H9 (cell line): ENCODE measurements at regions not wholly inside any gene's neighbourhood (a gene's known extent, or its start where the extent isn't known, plus 50 kb on each side); places are given as distances from the start of the nearest gene placed in this dataset.

Experiments used
- DNase-seq: peaks from one replicate; pipeline ENCODE4 v3.0.0-alpha.2; 2017
- H2AFZ ChIP-seq: one replicate; pipeline ENCODE4 v1.6.1; 2013; ENCODE audit warnings: mild to moderate bottlenecking, low read length, control low read depth, moderate library complexity
- H2AK5ac ChIP-seq: 2 replicates; pipeline ENCODE4 v1.6.1; 2013; ENCODE audit warnings: low read length, control low read depth, mixed read lengths; ENCODE audit not compliant: insufficient read length
- H2BK120ac ChIP-seq: one replicate; pipeline ENCODE4 v1.6.1; 2013; ENCODE audit warnings: low read depth, mild to moderate bottlenecking, low read length, control low read depth, inconsistent platforms; ENCODE audit not compliant: poor library complexity, severe bottlenecking
- H2BK12ac ChIP-seq: 2 replicates; pipeline ENCODE4 v1.6.1; 2013; ENCODE audit warnings: low read length, control low read depth, mixed read lengths, low read depth; ENCODE audit not compliant: insufficient read length
- H2BK15ac ChIP-seq: 2 replicates; pipeline ENCODE4 v1.6.1; 2013; ENCODE audit warnings: low read depth, low read length, control low read depth
- H2BK20ac ChIP-seq: one replicate; pipeline ENCODE4 v1.6.1; 2013; ENCODE audit warnings: low read depth, mild to moderate bottlenecking, low read length, control low read depth, inconsistent platforms; ENCODE audit not compliant: poor library complexity, severe bottlenecking
- H2BK5ac ChIP-seq: 2 replicates; pipeline ENCODE4 v1.6.1; 2013; ENCODE audit warnings: low read length, control low read depth, mixed read lengths; ENCODE audit not compliant: insufficient read length
- H3K14ac ChIP-seq: 2 replicates; pipeline ENCODE4 v1.6.1; 2013; ENCODE audit warnings: low read length, control low read depth; ENCODE audit not compliant: insufficient read depth
- H3K18ac ChIP-seq: 2 replicates; pipeline ENCODE4 v1.6.1; 2013; ENCODE audit warnings: low read depth, mild to moderate bottlenecking, mixed read lengths, low read length, control low read depth; ENCODE audit not compliant: insufficient read length
- H3K23ac ChIP-seq: 2 replicates; pipeline ENCODE4 v1.6.1; 2013; ENCODE audit warnings: low read length, control low read depth, mixed read lengths, low read depth; ENCODE audit not compliant: insufficient read length
- H3K23me2 ChIP-seq: 2 replicates; pipeline ENCODE4 v1.6.1; 2013; ENCODE audit warnings: low read depth, mild to moderate bottlenecking, mixed read lengths, low read length, control low read depth; ENCODE audit not compliant: insufficient read length, poor library complexity, severe bottlenecking
- H3K27ac ChIP-seq: 2 replicates; pipeline ENCODE4 v1.5.1; 2013; ENCODE audit warnings: low read length, control low read depth, mixed read lengths, low read depth; ENCODE audit not compliant: insufficient read length
- H3K27me3 ChIP-seq: 2 replicates; pipeline ENCODE4 v1.6.1; 2013; ENCODE audit warnings: low read length, control low read depth, inconsistent platforms; ENCODE audit not compliant: insufficient read depth
- H3K4ac ChIP-seq: 2 replicates; pipeline ENCODE4 v1.6.1; 2013; ENCODE audit warnings: low read depth, mild to moderate bottlenecking, control low read depth, inconsistent platforms, low read length, moderate library complexity
- H3K4me1 ChIP-seq: 2 replicates; pipeline ENCODE4 v1.6.1; 2013; ENCODE audit warnings: low read length, control low read depth, inconsistent platforms; ENCODE audit not compliant: insufficient read depth
- H3K4me2 ChIP-seq: 2 replicates; pipeline ENCODE4 v1.6.1; 2013; ENCODE audit warnings: low read length, control low read depth, mixed read lengths; ENCODE audit not compliant: insufficient read length, insufficient read depth
- H3K56ac ChIP-seq: 2 replicates; pipeline ENCODE4 v1.6.1; 2013; ENCODE audit warnings: low read depth, mild to moderate bottlenecking, mixed read lengths, low read length, control low read depth; ENCODE audit not compliant: insufficient read length
- H3K79me1 ChIP-seq: 2 replicates; pipeline ENCODE4 v1.6.1; 2013; ENCODE audit warnings: low read depth, mild to moderate bottlenecking, moderate library complexity, low read length, control low read depth, inconsistent platforms; ENCODE audit not compliant: insufficient read depth, poor library complexity, severe bottlenecking
- H3K79me2 ChIP-seq: 2 replicates; pipeline ENCODE4 v1.6.1; 2013; ENCODE audit warnings: low read length, control low read depth, inconsistent platforms; ENCODE audit not compliant: insufficient read depth
- H3K9ac ChIP-seq: 2 replicates; pipeline ENCODE4 v1.6.1; 2013; ENCODE audit warnings: low read length, control low read depth, mixed read lengths; ENCODE audit not compliant: insufficient read length; ENCODE audit errors: extremely low read depth
- H3K9me3 ChIP-seq: one replicate; pipeline ENCODE4 v1.6.1; 2013; ENCODE audit warnings: low read depth, low read length, inconsistent platforms; ENCODE audit not compliant: control insufficient read depth
- H3T11ph ChIP-seq: one replicate; pipeline ENCODE4 v1.6.1; 2013; ENCODE audit warnings: mild to moderate bottlenecking, low read length, control low read depth, inconsistent platforms
- H4K20me1 ChIP-seq: one replicate; pipeline ENCODE4 v1.6.1; 2013; ENCODE audit not compliant: control insufficient read depth, insufficient read length, insufficient read depth
- H4K5ac ChIP-seq: 2 replicates; pipeline ENCODE4 v1.6.1; 2013; ENCODE audit warnings: low read depth, mild to moderate bottlenecking, mixed read lengths, low read length, control low read depth; ENCODE audit not compliant: insufficient read length
- H4K8ac ChIP-seq: replicated peaks from 2 replicates; pipeline ENCODE4 v1.6.1; 2013; ENCODE audit warnings: low read length, control low read depth, mixed read lengths, low read depth; ENCODE audit not compliant: insufficient read length
- H4K91ac ChIP-seq: 2 replicates; pipeline ENCODE4 v1.6.1; 2013; ENCODE audit warnings: low read depth, mild to moderate bottlenecking, moderate library complexity, mixed read lengths, low read length, control low read depth; ENCODE audit not compliant: insufficient read length
- H3K27ac Mint-ChIP-seq, 3 experiments: 2 replicates in 2 of 3; 3 replicates in 1 of 3; pipeline ENCODE4 v1.8.0; 2020 to 2021; ENCODE audit warnings: mixed read lengths in 3 of 3, mild to moderate bottlenecking in 1 of 3, moderate library complexity in 1 of 3
- H3K27me3 Mint-ChIP-seq: 2 replicates; pipeline ENCODE4 v1.8.0; 2021; ENCODE audit warnings: low read depth, mild to moderate bottlenecking, moderate library complexity, mixed read lengths
- H3K36me3 Mint-ChIP-seq, 3 experiments: 2 replicates in 2 of 3; 3 replicates in 1 of 3; pipeline ENCODE4 v1.8.0; 2020 to 2021; ENCODE audit warnings: low read depth in 3 of 3, mixed read lengths in 3 of 3; ENCODE audit not compliant: insufficient read depth in 1 of 3
- H3K4me1 Mint-ChIP-seq, 2 experiments: 2 replicates each; pipeline ENCODE4 v1.8.0; 2020; ENCODE audit warnings: mixed read lengths in 2 of 2
- H3K4me3 Mint-ChIP-seq, 2 experiments: 2 replicates in 1 of 2; 3 replicates in 1 of 2; pipeline ENCODE4 v1.8.0; 2020 to 2021; ENCODE audit warnings: mild to moderate bottlenecking in 2 of 2, mixed read lengths in 2 of 2, moderate library complexity in 1 of 2
- H3K9me3 Mint-ChIP-seq, 2 experiments: 2 replicates in 1 of 2; 3 replicates in 1 of 2; pipeline ENCODE4 v1.8.0; 2020; ENCODE audit warnings: mild to moderate bottlenecking in 2 of 2, mixed read lengths in 2 of 2, moderate library complexity in 1 of 2
- WGBS: extraction: QIAGEN DNeasy Blood & Tissue Kit; methylation state at CpG from one replicate; pipeline ENCODE4 v1.1.7; 2013; ENCODE audit warnings: missing lambda C conversion rate, low lambda C conversion rate, mixed read lengths; ENCODE audit not compliant: insufficient read length; ENCODE audit errors: extremely low coverage; 5-methylcytosine and 5-hydroxymethylcytosine counted together
- TF ChIP-seq, protein P1 (sequence below): fragments of 200-600 bp; sonication (generic); conservative IDR thresholded peaks from 3 replicates; pipeline ENCODE4 v1.8.0; 2021; ENCODE audit warnings: antibody characterized with exemption, mild to moderate bottlenecking

DNA sequence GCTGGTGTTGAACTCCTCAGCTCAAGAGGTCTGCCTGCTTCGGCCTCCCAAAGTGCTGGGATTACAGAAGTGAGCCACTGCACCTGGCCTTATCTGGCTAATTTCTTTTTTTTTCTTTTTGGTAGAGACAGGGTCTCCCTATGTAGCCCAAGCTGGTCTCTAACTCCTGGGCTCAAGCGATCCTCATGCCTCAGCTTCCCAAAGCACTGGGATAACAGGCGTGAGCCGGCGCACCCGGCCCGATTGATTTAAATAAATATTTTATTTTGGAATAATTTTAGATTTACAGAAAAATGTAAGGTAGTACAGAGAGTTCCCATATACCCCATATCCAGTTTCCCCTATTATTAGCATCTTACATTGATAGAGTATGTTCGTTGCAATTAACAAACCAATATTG is 155.0 kb upstream of the MVB12B start:
- Histone ChIP-seq H2BK15ac (no peak overlapping the region), H3K9me3 (no peaks in the 10 kb centered on the region), H3K4me1 (no peaks in the 10 kb centered on the region), H3K27me3 (no peaks in the 10 kb centered on the region), H3T11ph (no peak overlapping the region), H2AFZ (no peak overlapping the region), H2BK5ac (no peak overlapping the region), H2BK20ac (no peak overlapping the region), H3K27ac (no peak overlapping the region), H4K91ac (no peak overlapping the region), H3K9ac (no peak overlapping the region), H3K23me2 (no peaks in the 10 kb centered on the region), H2BK12ac (no peak overlapping the region), H4K20me1 (no peaks in the 10 kb centered on the region), H2AK5ac (no peak overlapping the region), H3K14ac (no peak overlapping the region), H4K5ac (no peak overlapping the region), H2BK120ac (no peak overlapping the region), H3K23ac (no peak overlapping the region), H3K79me1 (no peaks in the 10 kb centered on the region), H3K4ac (no peak overlapping the region), H3K18ac (no peak overlapping the region), H3K79me2 (no peaks in the 10 kb centered on the region), H4K8ac (no peak overlapping the region), H3K4me2 (no peak overlapping the region), H3K56ac (no peak overlapping the region)
- no peak overlapping the region for H3K27ac Mint-ChIP-seq
- H3K36me3 Mint-ChIP-seq: no peaks in the 10 kb centered on the region
- no peak overlapping the region for H3K4me3 Mint-ChIP-seq
- TF ChIP-seq, protein P1, sequence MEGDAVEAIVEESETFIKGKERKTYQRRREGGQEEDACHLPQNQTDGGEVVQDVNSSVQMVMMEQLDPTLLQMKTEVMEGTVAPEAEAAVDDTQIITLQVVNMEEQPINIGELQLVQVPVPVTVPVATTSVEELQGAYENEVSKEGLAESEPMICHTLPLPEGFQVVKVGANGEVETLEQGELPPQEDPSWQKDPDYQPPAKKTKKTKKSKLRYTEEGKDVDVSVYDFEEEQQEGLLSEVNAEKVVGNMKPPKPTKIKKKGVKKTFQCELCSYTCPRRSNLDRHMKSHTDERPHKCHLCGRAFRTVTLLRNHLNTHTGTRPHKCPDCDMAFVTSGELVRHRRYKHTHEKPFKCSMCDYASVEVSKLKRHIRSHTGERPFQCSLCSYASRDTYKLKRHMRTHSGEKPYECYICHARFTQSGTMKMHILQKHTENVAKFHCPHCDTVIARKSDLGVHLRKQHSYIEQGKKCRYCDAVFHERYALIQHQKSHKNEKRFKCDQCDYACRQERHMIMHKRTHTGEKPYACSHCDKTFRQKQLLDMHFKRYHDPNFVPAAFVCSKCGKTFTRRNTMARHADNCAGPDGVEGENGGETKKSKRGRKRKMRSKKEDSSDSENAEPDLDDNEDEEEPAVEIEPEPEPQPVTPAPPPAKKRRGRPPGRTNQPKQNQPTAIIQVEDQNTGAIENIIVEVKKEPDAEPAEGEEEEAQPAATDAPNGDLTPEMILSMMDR: no peak
- DNase-seq: no peak
- H3K4me1 Mint-ChIP-seq: no peaks in the 10 kb centered on the region
- H3K27me3 Mint-ChIP-seq: peaks cover 18% of the 10 kb centered on the region
- H3K9me3 Mint-ChIP-seq: peaks cover 0 to 10% of the 10 kb centered on the region in 2 experiments; a peak in 4 of 5 replicates
- no CpG with 5 or more reads among the region's 8 CpGs for WGBS
